C4-2B (cell line): ENCODE measurements at regions not wholly inside any gene's neighbourhood (a gene's known extent, or its start where the extent isn't known, plus 50 kb on each side); places are given as distances from the start of the nearest gene placed in this dataset.

ENCODE experiments used
- H3K27ac ChIP-seq: fragments of 450-650 bp; 2 replicates; pipeline ENCODE4 v1.5.1; 2017
- ZFX ChIP-seq: fragments of 450-650 bp; IDR thresholded peaks from 2 replicates; pipeline ENCODE4 v1.6.1; 2017
- TF ChIP-seq, protein P1 (sequence below): fragments of 450-650 bp; conservative IDR thresholded peaks from 2 replicates; pipeline ENCODE4 v1.5.1; 2017; ENCODE audit warnings: mild to moderate bottlenecking

DNA sequence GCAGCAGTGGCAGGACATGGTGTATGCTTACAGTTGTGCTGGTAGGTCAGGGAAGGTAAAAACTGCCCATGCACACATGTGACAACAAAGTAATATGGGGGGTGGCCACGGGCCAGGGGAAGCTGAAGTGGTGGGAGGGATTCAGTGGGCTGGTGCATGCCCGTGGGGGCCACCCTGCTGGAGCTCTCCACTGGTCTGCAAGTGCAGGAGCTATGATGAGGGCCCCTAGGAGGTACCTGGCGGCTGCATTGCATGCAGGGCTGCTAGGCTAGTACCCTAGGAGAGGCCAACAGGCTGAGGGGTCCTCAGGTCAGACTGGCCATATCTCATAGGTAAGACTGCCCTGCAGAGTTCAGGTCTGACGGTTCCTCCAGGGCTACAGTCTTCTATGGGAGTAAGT, 265.9 kb downstream of the NUP35 start:
- TF ChIP-seq ZFX = no peak
- TF ChIP-seq, protein P1, sequence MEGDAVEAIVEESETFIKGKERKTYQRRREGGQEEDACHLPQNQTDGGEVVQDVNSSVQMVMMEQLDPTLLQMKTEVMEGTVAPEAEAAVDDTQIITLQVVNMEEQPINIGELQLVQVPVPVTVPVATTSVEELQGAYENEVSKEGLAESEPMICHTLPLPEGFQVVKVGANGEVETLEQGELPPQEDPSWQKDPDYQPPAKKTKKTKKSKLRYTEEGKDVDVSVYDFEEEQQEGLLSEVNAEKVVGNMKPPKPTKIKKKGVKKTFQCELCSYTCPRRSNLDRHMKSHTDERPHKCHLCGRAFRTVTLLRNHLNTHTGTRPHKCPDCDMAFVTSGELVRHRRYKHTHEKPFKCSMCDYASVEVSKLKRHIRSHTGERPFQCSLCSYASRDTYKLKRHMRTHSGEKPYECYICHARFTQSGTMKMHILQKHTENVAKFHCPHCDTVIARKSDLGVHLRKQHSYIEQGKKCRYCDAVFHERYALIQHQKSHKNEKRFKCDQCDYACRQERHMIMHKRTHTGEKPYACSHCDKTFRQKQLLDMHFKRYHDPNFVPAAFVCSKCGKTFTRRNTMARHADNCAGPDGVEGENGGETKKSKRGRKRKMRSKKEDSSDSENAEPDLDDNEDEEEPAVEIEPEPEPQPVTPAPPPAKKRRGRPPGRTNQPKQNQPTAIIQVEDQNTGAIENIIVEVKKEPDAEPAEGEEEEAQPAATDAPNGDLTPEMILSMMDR = no peak

DNA sequence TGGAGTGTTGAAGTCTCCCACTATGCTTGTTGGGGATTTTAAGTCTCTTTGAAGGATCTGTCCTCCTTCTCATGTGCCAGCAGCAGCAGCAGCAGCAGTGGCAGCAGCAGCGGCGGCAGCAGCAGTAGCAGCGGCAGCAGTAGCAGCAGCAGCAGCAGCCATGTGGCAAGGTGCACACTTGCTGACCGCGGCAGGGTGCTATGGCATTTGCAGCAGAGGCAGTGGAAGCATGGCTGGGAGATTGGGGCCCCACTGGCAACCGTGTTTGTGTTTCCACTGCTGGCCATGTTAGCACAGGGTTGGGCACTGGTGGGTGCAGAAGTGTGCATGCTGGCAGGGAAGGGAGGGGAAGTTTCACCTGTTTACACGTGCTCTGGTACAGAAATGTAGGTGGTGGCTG, 280.1 kb downstream of the NUP35 start:
- TF ChIP-seq, protein P1 = no peak
- TF ChIP-seq ZFX = no peak

More for the DNA sequence above, 265.9 kb downstream of the NUP35 start:
- H3K27ac ChIP-seq = no peak overlapping the region

DNA sequence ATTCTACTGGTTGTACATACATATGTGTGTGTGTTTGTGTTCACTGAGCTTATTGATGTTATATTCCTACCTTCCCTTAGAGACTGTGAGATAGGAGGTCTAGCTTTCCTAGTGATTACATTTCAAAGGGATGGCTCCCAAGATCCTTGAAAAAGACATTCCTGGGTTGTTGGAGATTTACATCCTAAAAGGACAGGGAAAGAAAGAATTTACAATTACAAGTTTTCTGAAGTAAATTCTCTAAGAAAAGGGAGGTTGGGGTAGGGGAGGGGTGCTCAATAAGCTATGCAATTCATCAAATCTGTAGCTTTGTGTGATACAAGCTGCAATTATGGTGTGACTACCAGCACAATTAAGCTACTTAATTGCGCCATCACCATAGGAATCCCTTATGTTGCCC, 284.3 kb downstream of the NUP35 start:
- no peak for TF ChIP-seq ZFX
- TF ChIP-seq, protein P1 = no peak
- no peak overlapping the region for H3K27ac ChIP-seq

More for the DNA sequence above, 280.1 kb downstream of the NUP35 start:
- no peak overlapping the region for H3K27ac ChIP-seq

DNA sequence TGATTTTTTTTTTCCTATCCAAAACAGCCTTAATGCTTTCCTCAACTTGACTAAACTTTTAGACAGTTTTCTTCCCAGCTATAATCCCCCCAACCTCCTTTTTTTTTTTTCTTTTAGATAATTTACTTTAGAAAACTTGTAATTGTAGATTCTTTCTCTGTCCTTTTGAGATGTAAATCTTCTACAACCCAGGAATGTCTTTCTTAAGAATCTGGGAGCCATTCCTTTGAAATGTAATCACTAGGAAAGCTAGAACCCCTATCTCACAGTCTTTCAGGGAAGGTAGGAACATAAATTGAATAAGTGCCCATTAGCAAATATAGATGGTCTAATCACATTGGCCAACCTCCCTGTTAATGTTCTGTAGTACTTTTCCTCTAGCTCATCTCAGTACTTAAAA, 285.4 kb downstream of the NUP35 start:
- H3K27ac ChIP-seq = no peak overlapping the region
- no peak for TF ChIP-seq ZFX
- TF ChIP-seq, protein P1 = no peak

DNA sequence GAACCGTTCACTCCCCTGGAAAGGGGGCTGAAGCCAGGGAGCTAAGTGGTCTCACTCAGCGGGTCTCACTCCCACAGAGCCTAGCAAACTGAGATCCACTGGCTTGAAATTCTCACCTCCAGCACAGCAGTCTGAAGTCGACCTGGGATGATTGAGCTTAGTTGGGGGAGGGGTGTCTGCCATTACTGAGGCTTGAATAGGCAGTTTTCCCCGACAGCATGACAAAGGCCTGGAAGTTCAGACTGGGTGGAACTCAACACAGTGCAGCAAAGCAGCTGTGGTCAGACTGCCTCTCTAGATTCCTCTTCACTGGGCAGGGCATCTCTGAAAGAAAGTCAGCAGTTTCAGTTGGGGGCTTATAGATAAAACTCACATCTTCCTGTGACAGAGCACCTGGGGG, 292.5 kb downstream of the NUP35 start:
- TF ChIP-seq, protein P1 = no peak
- TF ChIP-seq ZFX = no peak
- H3K27ac ChIP-seq = no peak overlapping the region

DNA sequence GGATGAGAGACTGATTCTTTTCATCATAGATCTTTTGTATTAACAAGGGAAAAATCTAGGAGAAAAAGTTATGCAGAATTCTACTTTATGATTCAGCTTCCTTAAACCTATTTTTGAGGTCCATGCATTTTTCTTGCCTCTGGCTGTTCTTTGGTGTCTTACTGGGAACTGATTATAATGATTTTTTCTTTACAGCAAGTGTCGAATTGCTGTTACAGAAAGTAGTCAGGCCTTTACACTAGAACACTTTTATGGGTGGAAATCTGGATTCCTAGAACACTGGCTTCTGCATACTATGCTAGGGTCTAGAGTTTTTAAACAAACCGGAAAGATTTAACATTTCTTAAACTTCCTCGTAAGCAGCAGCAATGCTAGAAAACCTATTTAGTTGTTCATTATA, 302.6 kb downstream of the NUP35 start:
- H3K27ac ChIP-seq = no peak overlapping the region
- no peak for TF ChIP-seq ZFX
- TF ChIP-seq, protein P1 = no peak

DNA sequence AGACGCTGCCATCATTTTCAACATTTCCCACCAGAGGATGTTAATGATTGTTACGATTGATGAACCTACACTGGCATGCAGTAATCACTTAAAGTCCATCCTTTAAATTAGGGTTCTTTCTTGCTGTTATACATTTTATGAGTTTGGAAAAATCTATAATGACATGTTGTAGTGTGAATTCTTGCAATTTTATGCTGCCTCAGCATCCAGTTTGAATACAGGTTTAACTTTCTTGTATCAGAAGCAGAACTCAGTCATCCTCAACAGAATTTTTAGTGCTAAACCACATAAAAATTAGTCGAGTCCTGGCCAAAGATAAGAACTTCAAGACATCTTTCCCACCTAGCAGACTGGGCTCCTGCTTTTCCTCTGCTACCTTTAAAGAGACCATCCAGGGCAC, 303.3 kb downstream of the NUP35 start:
- H3K27ac ChIP-seq = no peak overlapping the region
- TF ChIP-seq, protein P1 = no peak
- no peak for TF ChIP-seq ZFX

DNA sequence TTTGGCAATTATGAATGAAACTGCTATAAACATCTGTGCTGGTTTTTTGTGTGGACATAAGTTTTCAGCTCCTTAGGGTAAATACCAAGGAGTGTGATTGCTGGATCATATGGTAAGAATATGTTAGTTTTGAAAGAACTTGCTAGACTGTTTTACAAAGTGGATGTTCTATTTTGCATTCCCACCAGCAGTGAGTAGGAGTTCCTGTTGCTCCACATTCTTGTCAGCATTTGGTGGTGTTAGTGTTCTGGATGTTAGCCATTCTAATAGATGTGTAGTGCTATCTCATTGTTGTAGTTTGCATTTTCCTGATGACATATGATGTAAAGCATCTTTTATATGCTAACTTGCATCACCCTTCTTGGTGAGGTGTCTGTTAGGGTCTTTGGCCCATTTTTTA, 304.6 kb downstream of the NUP35 start:
- TF ChIP-seq, protein P1 = no peak
- TF ChIP-seq ZFX = no peak
- no peak overlapping the region for H3K27ac ChIP-seq
